ENCODE measurements at regions not wholly inside any gene's neighbourhood (a gene's known extent, or its start where the extent isn't known, plus 50 kb on each side); places are given as distances from the start of the nearest gene placed in this dataset.
"Not testable (repeated sequence)": the region's sequence is repeated elsewhere in the genome, so short reads cannot be mapped to it uniquely, and the experiment has no call there.

GRCh38 chr4:155445306-155445705 is 68.5 kb upstream of the MAP9 start:
- DNase-seq (ENCODE audit: low read depth): no peak

GRCh38 chr4:155444721-155445120 is 68.0 kb upstream of the MAP9 start:
- no peak for DNase-seq (ENCODE audit: low read depth)

GRCh38 chr4:155442267-155443105 is 65.7 kb upstream of the MAP9 start:
- peak; percentile 18 for DNase-seq (ENCODE audit: low read depth)

GRCh38 chr4:155441475-155441874 is 64.7 kb upstream of the MAP9 start:
- DNase-seq (ENCODE audit: low read depth): no peak

GRCh38 chr4:155439760-155440159 is 63.0 kb upstream of the MAP9 start:
- DNase-seq (ENCODE audit: low read depth): not testable (repeated sequence)

GRCh38 chr4:155434904-155435303 is 58.1 kb upstream of the MAP9 start:
- no peak for DNase-seq (ENCODE audit: low read depth)

GRCh38 chr4:155434366-155434765 is 57.6 kb upstream of the MAP9 start:
- DNase-seq (ENCODE audit: low read depth): no peak

GRCh38 chr4:155433636-155434360 is 57.0 kb upstream of the MAP9 start:
- DNase-seq (ENCODE audit: low read depth): no peak

- DNase-seq (ENCODE audit: low read depth): no peak
Measured at GRCh38 chr4:155430895-155431795, 54.4 kb upstream of the MAP9 start.

- no peak for DNase-seq (ENCODE audit: low read depth)
Measured at GRCh38 chr4:155428128-155428527, 51.4 kb upstream of the MAP9 start.

- DNase-seq (ENCODE audit: low read depth): no peak
Measured at GRCh38 chr4:155426953-155427352, 50.2 kb upstream of the MAP9 start.
